K562 (cell line): ENCODE measurements at regions not wholly inside any gene's neighbourhood (a gene's known extent, or its start where the extent isn't known, plus 50 kb on each side); places are given as distances from the start of the nearest gene placed in this dataset.

Experiments used
- ATF4 ChIP-seq: fragments of 450-650 bp; formaldehyde crosslinking; IDR thresholded peaks from 2 replicates; pipeline ENCODE4 v1.4.0; 2022; ENCODE audit warnings: mild to moderate bottlenecking, moderate library complexity
- BHLHE40 ChIP-seq: IDR thresholded peaks from 2 replicates; pipeline ENCODE4 v1.6.1; 2011; ENCODE audit warnings: low read length, improper control_type of control experiment
- CTCF ChIP-seq, 3 experiments: IDR thresholded peaks in 2 of 3; conservative IDR thresholded peaks in 1 of 3; 2 replicates each; pipeline ENCODE4 v1.5.1; 2011 to 2012; ENCODE audit warnings: low read length in 3 of 3, mild to moderate bottlenecking in 3 of 3, control low read depth in 2 of 3, improper control_type of control experiment in 1 of 3, inconsistent platforms in 1 of 3, low read depth in 1 of 3, mixed read lengths in 1 of 3, moderate library complexity in 1 of 3; ENCODE audit not compliant: insufficient read depth in 2 of 3
- HDAC6 ChIP-seq: IDR thresholded peaks from 2 replicates; pipeline ENCODE4 v1.6.1; 2012; ENCODE audit warnings: low read depth, mild to moderate bottlenecking, control low read depth, inconsistent platforms, low read length, moderate library complexity
- NFXL1 ChIP-seq: fragments of 450-650 bp; formaldehyde crosslinking; IDR thresholded peaks from 2 replicates; pipeline ENCODE4 v1.4.0; 2021; ENCODE audit warnings: mild to moderate bottlenecking
- RBM22 ChIP-seq: fragments of 200-400 bp; formaldehyde crosslinking; IDR thresholded peaks from 2 replicates; pipeline ENCODE4 v1.6.1; 2018; ENCODE audit warnings: low read length, low read depth; ENCODE audit not compliant: poor library complexity, severe bottlenecking
- REST ChIP-seq, 2 experiments: fragments of 450-650 bp; formaldehyde crosslinking in 1 of 2; IDR thresholded peaks; 2 replicates each; pipeline versions ENCODE4 v1.4.0 to v1.6.1; 2014 to 2020; ENCODE audit warnings: mild to moderate bottlenecking in 2 of 2, borderline replicate concordance in 1 of 2, low read depth in 1 of 2

GRCh38 chr14:39948235-39948634, 516.0 kb upstream of the FBXO33 start:
- no peak for TF ChIP-seq RBM22
- no peak for TF ChIP-seq CTCF (IDR thresholded peaks at IDR 0.05 in 2 of 3, conservative IDR thresholded peaks at IDR 0.05 in 1 of 3; ENCODE audit: insufficient read depth in 2 of 3, low read depth in 1 of 3, low read length in 3 of 3)
- no peak for TF ChIP-seq HDAC6
- TF ChIP-seq NFXL1 (CRISPR knock-in tag), result no peak
- TF ChIP-seq BHLHE40, result no peak
- no peak for TF ChIP-seq ATF4 (CRISPR knock-in tag)
- TF ChIP-seq REST (IDR thresholded peaks at IDR 0.05; ENCODE audit: borderline replicate concordance), result no peak
- no peak for TF ChIP-seq REST (CRISPR knock-in tag; IDR thresholded peaks at IDR 0.05; ENCODE audit: low read depth)
